ENCODE measurements at regions not wholly inside any gene's neighbourhood (a gene's known extent, or its start where the extent isn't known, plus 50 kb on each side); places are given as distances from the start of the nearest gene placed in this dataset.

GRCh38 chr5:54904425-54904824, 81.0 kb downstream of the ESM1 start:
- TF ChIP-seq, protein P1, sequence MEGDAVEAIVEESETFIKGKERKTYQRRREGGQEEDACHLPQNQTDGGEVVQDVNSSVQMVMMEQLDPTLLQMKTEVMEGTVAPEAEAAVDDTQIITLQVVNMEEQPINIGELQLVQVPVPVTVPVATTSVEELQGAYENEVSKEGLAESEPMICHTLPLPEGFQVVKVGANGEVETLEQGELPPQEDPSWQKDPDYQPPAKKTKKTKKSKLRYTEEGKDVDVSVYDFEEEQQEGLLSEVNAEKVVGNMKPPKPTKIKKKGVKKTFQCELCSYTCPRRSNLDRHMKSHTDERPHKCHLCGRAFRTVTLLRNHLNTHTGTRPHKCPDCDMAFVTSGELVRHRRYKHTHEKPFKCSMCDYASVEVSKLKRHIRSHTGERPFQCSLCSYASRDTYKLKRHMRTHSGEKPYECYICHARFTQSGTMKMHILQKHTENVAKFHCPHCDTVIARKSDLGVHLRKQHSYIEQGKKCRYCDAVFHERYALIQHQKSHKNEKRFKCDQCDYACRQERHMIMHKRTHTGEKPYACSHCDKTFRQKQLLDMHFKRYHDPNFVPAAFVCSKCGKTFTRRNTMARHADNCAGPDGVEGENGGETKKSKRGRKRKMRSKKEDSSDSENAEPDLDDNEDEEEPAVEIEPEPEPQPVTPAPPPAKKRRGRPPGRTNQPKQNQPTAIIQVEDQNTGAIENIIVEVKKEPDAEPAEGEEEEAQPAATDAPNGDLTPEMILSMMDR (conservative IDR thresholded peaks at IDR 0.05 in 1 of 2, IDR thresholded peaks at IDR 0.05 in 1 of 2; ENCODE audit: low read depth in 1 of 2, low read length in 2 of 2), result peak; percentile 68 to 83
- no peak for TF ChIP-seq EZH2 (IDR thresholded peaks at IDR 0.05; ENCODE audit: low read length, missing control alignments)
- DNase-seq (ENCODE audit: low read depth in 2 of 2), result peak; percentile 63 to 64
- H3K36me3 ChIP-seq (ENCODE audit: control insufficient read depth, insufficient read depth, low read length), result no peaks in the 10 kb centered on the region

DNA sequence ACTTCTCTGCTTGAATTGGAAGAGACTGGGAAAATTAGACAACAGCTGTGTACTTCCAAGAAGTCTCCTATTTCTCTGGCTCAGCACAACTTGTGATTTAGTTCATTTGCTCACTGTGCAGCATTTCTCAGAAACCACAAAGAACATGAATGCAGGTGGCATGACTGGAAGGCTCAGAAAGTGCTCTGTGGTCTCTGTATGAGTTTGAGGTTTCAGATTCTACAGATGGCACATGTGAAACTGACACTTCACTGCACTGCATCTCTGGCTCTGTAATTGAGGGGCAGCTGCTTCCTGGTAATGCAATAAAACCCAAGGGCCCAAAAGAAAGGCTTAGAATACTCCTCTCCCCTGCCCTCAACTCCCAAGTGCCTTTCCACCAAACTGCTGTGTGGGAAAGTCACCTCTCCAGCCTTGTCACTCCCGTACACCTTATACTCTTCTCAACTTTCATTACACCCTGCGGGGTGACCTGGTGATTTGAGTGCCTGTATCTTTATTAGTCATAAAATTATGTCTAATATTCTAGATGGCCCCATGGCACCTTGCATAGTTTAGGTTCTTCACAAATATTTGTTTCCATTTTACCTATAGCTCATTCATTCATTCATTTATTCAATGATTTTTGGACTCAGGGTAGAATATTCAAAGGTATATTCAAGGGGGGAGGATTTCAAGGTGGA, 82.5 kb downstream of the ESM1 start:
- no peak overlapping the region for H3K4me2 ChIP-seq (ENCODE audit: extremely low read depth, insufficient read depth, low read length)
- peak; percentile 72 to 78 for DNase-seq (ENCODE audit: low read depth in 2 of 2)

More at GRCh38 chr5:54904425-54904824, 81.0 kb downstream of the ESM1 start:
- Histone ChIP-seq H3K9ac (ENCODE audit: insufficient read depth, low read length) (no peak overlapping the region), H3K9me3 (ENCODE audit: control insufficient read depth, insufficient read depth, low read depth, low read length) (no peaks in the 10 kb centered on the region), H2AFZ (ENCODE audit: low read length) (no peak overlapping the region), H3K4me2 (ENCODE audit: extremely low read depth, insufficient read depth, low read length) (no peak overlapping the region), H3K4me1 (ENCODE audit: control insufficient read depth, extremely low read depth, insufficient read depth, low read length) (peaks cover 13% of the 10 kb centered on the region), H3K4me3 (replicated peaks in 1 of 4; ENCODE audit: control extremely low read depth in 1 of 4, insufficient read depth in 1 of 4, low read depth in 3 of 4, low read length in 4 of 4) (no peak overlapping the region), H4K20me1 (ENCODE audit: control insufficient read depth, extremely low read depth, insufficient read depth, low read length) (no peaks in the 10 kb centered on the region), H3K79me2 (ENCODE audit: control insufficient read depth, insufficient read depth, low read length) (no peaks in the 10 kb centered on the region), H3K27me3 (ENCODE audit: control insufficient read depth, insufficient read depth, low read length) (no peaks in the 10 kb centered on the region), H3K27ac (ENCODE audit: insufficient read depth, low read length) (no peak overlapping the region)

GRCh38 chr5:54900984-54901725, 84.2 kb downstream of the ESM1 start:
- H3K36me3 ChIP-seq (ENCODE audit: control insufficient read depth, insufficient read depth, low read length), result no peaks in the 10 kb centered on the region
- no peak overlapping the region for H2AFZ ChIP-seq (ENCODE audit: low read length)
- no peak overlapping the region for H3K4me3 ChIP-seq (replicated peaks in 1 of 4; ENCODE audit: control extremely low read depth in 1 of 4, insufficient read depth in 1 of 4, low read depth in 3 of 4, low read length in 4 of 4)
- peak; percentile 72 to 95 for DNase-seq (ENCODE audit: low read depth in 2 of 2)
- H3K27ac ChIP-seq (ENCODE audit: insufficient read depth, low read length), result no peak overlapping the region
- peaks cover 2% of the 10 kb centered on the region for H3K27me3 ChIP-seq (ENCODE audit: control insufficient read depth, insufficient read depth, low read length)
- H3K4me1 ChIP-seq (ENCODE audit: control insufficient read depth, extremely low read depth, insufficient read depth, low read length), result peaks cover 8% of the 10 kb centered on the region
- no peak for TF ChIP-seq EZH2 (IDR thresholded peaks at IDR 0.05; ENCODE audit: low read length, missing control alignments)
- TF ChIP-seq, protein P1 (conservative IDR thresholded peaks at IDR 0.05 in 1 of 2, IDR thresholded peaks at IDR 0.05 in 1 of 2; ENCODE audit: low read depth in 1 of 2, low read length in 2 of 2), result no peak
- H3K79me2 ChIP-seq (ENCODE audit: control insufficient read depth, insufficient read depth, low read length), result no peaks in the 10 kb centered on the region
- peak overlapping the region; percentile 23 for H3K4me2 ChIP-seq (ENCODE audit: extremely low read depth, insufficient read depth, low read length)
- no peaks in the 10 kb centered on the region for H4K20me1 ChIP-seq (ENCODE audit: control insufficient read depth, extremely low read depth, insufficient read depth, low read length)
- H3K9me3 ChIP-seq (ENCODE audit: control insufficient read depth, insufficient read depth, low read depth, low read length), result no peaks in the 10 kb centered on the region
- H3K9ac ChIP-seq (ENCODE audit: insufficient read depth, low read length), result no peak overlapping the region

More for the DNA sequence above, 82.5 kb downstream of the ESM1 start:
- no peaks in the 10 kb centered on the region for H3K79me2 ChIP-seq (ENCODE audit: control insufficient read depth, insufficient read depth, low read length)
- H2AFZ ChIP-seq (ENCODE audit: low read length), result no peak overlapping the region
- H3K9ac ChIP-seq (ENCODE audit: insufficient read depth, low read length), result no peak overlapping the region
- H3K36me3 ChIP-seq (ENCODE audit: control insufficient read depth, insufficient read depth, low read length), result no peaks in the 10 kb centered on the region
- no peaks in the 10 kb centered on the region for H3K27me3 ChIP-seq (ENCODE audit: control insufficient read depth, insufficient read depth, low read length)
- H3K27ac ChIP-seq (ENCODE audit: insufficient read depth, low read length), result no peak overlapping the region
- peaks cover 8% of the 10 kb centered on the region for H3K4me1 ChIP-seq (ENCODE audit: control insufficient read depth, extremely low read depth, insufficient read depth, low read length)
- H3K4me3 ChIP-seq (replicated peaks in 1 of 4; ENCODE audit: control extremely low read depth in 1 of 4, insufficient read depth in 1 of 4, low read depth in 3 of 4, low read length in 4 of 4), result no peak overlapping the region
- no peaks in the 10 kb centered on the region for H4K20me1 ChIP-seq (ENCODE audit: control insufficient read depth, extremely low read depth, insufficient read depth, low read length)
- H3K9me3 ChIP-seq (ENCODE audit: control insufficient read depth, insufficient read depth, low read depth, low read length), result no peaks in the 10 kb centered on the region
- TF ChIP-seq, protein P1 (conservative IDR thresholded peaks at IDR 0.05 in 1 of 2, IDR thresholded peaks at IDR 0.05 in 1 of 2; ENCODE audit: low read depth in 1 of 2, low read length in 2 of 2), result no peak
- TF ChIP-seq EZH2 (IDR thresholded peaks at IDR 0.05; ENCODE audit: low read length, missing control alignments), result no peak
